Activated CD4-positive, alpha-beta T cell treated with anti-CD3 and anti-CD28 coated beads for 48 hours (primary cell): ENCODE measurements at regions not wholly inside any gene's neighbourhood (a gene's known extent, or its start where the extent isn't known, plus 50 kb on each side); places are given as distances from the start of the nearest gene placed in this dataset.
"Not testable (repeated sequence)": the region's sequence is repeated elsewhere in the genome, so short reads cannot be mapped to it uniquely, and the experiment has no call there.

Source experiments
- DNase-seq: peaks from one replicate; pipeline ENCODE4 v3.0.0-alpha.2; 2020

GRCh38 chrX:43239356-43239755 is 416.7 kb upstream of the MAOA start:
- no peak for DNase-seq

DNA sequence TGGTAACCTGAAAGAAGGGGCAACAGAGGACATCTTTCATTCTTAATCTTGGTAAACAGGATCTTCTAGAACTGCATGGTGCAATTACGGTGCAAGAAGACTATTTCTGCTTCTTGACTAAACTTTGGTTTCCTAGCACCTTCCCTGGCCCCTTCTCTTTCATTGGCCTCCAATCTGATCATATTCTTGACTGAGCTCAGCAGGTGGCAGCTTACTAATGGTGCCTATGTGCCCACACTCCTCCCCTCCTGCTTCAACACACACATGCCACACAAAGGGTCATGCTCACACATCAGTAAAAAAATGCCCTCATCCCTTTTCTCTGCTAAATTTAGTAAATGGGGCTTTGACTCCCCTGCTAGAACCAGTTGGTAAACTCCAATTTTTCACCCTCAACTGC is 400.5 kb upstream of the MAOA start:
- no peak for DNase-seq

GRCh38 chrX:43266487-43266886 is 389.6 kb upstream of the MAOA start:
- no peak for DNase-seq

DNA sequence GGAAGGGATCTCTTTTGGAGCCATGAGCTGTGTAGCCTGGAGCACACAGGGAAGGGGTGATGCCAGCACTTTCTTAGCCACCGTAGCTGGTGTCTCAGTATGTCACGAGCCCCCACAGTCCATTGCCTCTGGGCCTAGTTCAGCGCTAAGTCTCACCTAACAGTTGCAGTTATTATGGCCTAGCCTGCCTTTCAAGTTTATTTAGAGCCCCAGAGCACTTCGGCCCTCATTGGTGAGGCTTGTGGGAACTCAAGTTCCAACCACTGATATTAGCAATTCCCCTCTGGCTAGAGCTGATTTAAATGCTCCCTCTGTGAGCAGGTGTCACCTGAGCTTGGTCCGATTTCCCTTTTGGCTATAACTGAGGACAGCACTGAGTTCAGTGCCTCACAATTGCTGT is 388.4 kb upstream of the MAOA start:
- no peak for DNase-seq

DNA sequence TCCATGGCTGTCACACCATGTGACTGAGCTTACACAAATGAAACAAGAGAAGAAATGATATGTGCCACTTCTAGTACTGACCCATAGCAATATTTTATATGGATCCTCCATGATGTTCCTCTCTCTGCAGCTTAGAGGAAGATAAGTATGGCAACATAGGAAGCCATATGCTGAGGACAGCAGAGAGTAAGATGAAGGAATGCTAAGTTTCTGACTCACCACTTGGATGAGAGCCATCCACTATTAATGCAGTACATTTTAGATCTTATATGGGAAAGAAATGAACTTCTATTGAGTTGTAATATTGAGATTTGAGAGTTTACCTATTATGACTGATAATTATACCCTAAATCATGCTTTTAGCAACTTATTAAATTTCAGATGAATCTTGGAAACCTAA is 386.9 kb upstream of the MAOA start:
- DNase-seq, result no peak

DNA sequence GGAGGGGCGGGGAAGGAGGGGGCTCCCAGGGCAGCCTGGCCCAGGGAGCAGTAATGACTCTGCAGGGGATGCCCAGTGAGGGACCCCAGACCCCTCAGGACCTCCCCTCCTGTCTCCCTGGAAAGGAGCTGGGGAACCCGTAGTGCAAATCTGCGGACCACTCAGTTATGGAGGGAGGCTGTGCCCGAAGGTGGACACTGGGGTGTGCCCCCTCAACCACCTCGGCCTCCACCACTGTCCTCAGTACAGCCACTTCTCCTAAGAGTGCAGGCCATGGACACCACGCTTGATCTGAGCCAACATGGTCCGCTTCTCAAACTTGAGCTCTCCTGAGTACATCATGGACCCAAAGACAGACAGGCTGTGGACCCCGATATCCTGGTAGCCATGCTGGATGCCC is 378.2 kb upstream of the MAOA start:
- no peak for DNase-seq

- no peak for DNase-seq
Observed at GRCh38 chrX:43278440-43278839, 377.7 kb upstream of the MAOA start.

DNA sequence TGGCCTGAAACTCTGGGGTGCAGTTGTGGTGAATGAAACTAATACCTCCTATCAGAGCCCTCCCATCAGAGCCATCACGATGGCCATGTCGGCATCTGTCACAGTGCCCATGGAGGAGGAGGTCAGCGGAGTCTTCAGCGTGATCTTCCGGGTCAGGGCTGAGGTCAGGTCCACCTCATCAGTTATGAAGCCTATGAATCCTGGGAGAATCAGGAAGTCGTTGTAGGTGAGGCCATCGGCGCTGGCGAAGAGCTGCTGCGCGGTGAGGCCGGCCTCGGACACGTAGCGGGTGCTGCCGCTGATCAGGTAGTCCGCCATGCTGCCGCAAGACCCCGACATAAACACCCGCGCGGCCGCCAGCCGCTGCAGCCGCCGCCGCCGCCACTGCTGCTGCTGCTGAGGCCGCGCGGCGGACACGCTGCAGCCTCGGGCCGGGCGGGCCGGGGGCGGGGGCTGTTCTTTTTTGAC is 376.7 kb upstream of the MAOA start:
- no peak for DNase-seq

DNA sequence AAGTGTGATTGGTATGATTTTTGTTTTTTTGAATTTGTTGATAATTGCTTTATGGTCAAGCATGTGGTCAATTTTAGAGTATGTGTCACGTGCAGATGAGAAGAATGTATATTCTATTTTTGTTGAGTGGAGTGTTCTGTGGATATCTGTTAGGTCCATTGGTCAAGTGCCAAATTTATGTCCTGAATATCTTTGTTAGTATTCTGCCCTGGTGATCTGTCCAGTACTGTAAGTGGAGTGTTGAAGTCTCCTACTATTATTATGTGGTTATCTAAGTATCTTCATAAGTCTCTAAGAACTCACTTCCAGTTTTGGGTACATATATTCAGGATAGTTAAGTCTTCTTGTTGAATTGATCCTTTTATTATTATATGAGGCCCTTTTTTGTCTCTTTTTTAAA is 372.9 kb upstream of the MAOA start:
- DNase-seq, result no peak

- DNase-seq, result not testable (repeated sequence)
Observed at GRCh38 chrX:43311625-43312024, 344.5 kb upstream of the MAOA start.

DNA sequence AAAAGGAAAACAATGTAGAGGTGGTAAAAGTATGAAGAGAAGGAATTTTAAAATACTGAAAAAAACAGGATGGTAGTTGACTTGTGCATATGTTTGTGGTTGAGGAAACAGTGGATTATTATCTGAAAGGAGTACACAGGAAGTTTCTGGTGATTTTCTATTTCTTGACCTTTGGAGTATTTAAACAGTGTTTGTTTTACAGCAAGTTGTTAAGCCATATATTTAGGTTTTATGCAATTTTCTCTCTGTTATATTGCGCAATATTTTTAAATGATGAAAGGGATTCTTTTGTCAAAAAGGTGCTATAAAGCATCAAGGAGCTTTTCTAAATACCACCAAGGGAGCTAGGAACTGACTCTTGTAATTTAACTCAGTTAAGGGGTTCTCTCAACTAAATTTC is 343.1 kb upstream of the MAOA start:
- no peak for DNase-seq

DNA sequence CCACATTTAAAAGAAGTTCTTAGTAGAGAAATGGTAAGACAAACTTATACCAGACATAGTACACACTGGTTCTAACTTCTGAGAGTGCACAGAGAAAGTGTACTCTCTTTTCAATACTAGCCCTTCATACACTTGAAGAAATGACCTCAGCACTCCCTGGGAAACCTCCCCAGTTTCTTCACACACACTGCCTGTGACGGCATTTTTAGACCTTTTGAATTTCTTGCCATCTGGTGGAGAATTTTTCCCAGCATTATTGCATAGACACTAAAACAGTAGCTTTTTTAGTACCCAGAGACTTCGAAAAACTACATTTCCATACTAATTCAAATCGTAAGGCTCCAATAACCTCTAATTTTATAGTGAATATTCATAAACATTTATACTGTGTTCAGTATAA is 341.6 kb upstream of the MAOA start:
- no peak for DNase-seq

DNA sequence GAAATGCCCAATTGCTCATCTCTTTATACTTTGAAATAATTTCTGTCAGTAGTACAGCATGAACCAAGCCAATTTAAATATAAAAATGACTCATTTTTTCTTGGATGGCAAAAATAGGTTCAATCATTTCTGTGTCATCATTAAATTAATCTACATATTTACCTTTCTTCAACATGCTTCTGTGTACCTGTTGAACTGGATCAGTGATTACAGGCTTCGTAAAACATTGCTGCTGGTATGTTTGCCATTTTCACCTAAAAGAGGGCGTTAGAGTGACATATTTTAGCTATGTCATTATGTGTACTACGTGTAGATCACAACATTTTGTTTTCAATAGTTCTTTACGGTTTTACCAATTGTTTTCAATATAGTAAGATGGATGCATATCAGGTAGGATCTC is 340.5 kb upstream of the MAOA start:
- no peak for DNase-seq

DNA sequence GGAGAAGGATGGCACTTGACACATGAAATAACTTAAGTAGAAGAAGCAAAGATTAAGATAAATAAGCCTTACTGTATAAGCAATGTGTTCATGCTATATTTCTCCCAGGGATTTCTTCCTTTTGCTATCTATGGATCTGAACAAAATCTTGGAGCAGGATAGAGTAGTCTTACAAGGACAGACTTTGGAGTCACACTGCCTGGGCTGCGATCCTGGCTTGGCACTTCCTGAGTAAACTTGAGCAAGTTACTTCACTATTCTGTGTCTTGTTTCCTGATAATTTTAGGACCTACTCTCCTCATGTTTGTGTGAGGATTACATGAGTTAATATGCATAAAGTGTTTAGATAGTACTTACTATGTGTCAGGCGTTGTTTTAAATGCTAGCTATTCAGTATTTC is 340.0 kb upstream of the MAOA start:
- DNase-seq, result no peak

DNA sequence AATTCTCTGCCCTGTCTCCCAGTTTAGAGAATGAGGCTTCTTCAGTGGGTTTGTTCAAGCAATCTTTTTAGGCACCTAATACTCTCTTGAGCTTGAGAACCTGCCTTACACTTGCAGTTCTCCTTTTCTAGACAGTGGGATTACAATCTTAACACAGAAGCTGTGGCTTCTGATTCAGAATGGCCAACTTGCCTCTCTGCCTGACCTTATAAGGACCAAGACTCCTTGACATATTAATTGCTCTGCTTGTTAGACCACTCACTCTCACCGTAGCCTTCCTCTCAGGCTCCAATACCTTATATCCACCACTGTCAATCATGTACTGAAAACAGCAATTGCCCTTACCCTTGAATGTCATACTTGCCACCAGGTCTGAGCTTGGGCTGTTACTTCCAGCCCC is 338.7 kb upstream of the MAOA start:
- no peak for DNase-seq

DNA sequence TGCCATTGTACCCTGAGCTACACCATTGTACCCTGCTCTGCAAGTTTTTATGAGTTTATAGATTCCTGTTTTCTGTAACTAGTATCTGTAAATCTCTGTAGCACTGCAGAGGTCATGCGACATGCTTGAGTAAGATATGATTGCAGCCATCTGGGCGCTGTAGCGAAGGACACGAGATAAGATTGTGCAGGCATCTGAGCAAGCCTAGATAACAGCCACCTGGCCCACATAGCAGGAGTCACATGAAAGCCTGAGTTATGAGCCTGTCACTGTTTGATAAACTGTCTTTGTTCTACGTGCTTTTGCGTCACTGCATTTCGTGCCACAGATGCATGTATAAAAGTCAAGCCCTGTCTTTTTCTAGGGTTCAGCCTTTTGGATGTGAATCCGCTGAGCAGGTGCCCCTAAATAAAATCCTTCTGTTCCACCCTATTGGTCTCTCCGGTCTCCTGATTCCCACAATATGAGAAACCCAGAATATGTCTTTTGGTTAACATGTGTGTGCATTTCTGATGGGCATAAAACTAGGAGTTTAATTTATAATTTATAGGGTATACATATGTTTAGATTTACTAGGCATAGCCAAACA is 327.6 kb upstream of the MAOA start:
- no peak for DNase-seq

- DNase-seq, result no peak
Observed at GRCh38 chrX:43333543-43333942, 322.6 kb upstream of the MAOA start.

GRCh38 chrX:43345166-43345565 is 310.9 kb upstream of the MAOA start:
- no peak for DNase-seq

GRCh38 chrX:43349363-43349762 is 306.7 kb upstream of the MAOA start:
- DNase-seq, result peak; percentile 46

GRCh38 chrX:43350935-43351334 is 305.2 kb upstream of the MAOA start:
- DNase-seq, result no peak

DNA sequence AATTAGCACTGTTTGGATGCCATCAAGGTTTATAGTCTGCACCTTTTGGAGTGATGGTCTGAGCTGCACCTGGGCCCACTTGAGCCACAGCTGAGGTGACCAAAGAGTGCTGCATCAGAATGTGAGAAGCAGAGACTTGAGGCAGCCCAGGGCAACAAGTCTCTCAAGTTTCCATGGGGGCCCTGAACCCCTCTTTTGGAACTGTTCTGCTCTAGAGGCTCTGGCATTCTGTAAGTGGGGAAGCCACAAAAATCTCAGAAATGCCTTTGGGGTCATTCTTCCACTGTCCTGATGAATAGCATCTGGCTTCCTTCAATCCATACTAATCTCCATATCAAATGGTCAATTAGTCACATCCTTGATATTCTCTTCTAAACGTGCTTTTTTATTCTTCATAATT is 298.4 kb upstream of the MAOA start:
- DNase-seq, result no peak

DNA sequence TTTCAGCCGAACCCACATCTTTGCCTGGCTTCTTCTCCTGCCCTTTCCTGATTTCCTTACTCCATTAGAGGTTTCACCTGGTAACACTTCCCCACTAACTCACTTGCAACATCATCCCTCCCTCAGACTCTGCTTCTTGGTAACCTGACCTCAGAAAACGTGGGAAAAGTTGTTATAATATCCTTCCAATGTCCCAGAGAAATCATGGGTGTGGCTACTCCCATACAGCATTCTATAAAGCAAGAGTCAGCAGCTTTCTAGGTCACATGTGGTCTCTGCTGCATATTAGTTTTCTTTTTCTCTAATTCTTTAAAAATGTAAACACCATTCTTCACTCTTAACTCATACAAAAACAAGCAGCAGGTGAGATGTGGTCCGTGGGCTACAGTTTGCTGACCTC is 283.1 kb upstream of the MAOA start:
- DNase-seq, result no peak

DNA sequence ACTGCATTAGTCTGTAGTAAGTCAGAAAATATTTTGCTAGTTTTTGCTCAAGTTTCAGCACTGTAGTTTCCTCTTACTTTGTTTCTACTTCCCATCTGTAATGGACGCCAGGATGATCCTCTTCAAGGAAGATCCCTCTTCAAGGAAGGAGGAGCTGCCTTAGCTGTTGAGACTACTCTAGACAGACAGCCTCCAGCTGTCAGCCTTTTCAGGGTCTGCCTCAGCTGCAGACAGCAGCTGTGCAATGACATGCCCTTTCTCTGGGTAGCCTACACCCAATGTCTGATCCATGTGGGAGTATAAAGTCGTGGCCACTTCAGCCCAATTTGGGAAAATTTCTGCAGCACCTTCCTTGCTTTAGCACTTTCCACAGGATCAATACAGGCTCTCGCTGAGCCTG is 281.0 kb upstream of the MAOA start:
- DNase-seq, result no peak

DNA sequence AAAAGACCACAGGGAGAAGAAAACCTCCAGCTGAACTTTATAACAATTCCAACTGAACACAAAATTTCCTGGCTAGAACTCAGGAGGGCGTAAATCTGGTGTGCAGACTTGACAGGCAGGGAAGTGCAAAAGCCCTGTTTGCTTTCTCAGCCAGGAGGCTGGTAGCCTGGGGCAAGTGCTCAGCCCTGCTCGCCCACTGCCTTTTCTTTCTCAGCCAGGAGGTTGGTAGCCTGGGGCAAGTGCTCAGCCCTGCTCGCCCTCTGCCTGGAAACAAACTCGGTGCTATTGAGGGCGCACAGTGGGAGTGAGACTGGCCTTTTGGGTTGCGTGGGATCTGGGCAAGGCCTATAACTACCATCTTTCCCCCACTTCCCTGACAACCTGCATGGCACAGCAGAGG is 275.4 kb upstream of the MAOA start:
- DNase-seq, result no peak

- peak; percentile 5 for DNase-seq
Observed at GRCh38 chrX:43386875-43387274, 269.2 kb upstream of the MAOA start.

DNA sequence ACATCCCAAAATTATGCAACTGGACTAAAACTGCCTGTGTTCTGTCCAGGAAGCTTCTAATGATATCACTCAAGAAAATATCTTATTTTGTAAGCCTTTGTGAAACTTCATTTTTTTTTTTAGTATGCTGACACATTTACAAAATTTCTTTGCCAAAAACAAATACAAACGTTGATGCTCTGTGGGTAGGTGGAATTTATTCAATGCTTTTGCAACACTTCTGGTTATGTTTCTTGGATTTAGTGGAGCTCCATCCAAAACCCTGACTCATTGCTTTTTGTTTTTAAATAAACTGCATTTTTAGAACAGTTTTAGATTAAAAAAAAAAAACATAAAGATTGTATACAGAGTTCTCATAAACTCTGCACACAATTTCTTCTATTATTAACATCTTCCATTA is 250.9 kb upstream of the MAOA start:
- no peak for DNase-seq
